OCI-LY3 (cell line): ENCODE measurements at regions not wholly inside any gene's neighbourhood (a gene's known extent, or its start where the extent isn't known, plus 50 kb on each side); places are given as distances from the start of the nearest gene placed in this dataset.

ENCODE experiments used
- EZH2phosphoT487 ChIP-seq: fragments of 200-600 bp; shearing (Covaris generic); IDR thresholded peaks from 2 replicates; pipeline ENCODE4 v1.6.1; 2018; ENCODE audit warnings: antibody characterized with exemption, mixed run types, low read depth
- TF ChIP-seq, protein P1 (sequence below): fragments of 200-600, 300-600 bp; sonication (generic); IDR thresholded peaks from 2 replicates; pipeline ENCODE4 v1.5.1; 2014; ENCODE audit warnings: antibody characterized with exemption, low read length, low read depth

DNA sequence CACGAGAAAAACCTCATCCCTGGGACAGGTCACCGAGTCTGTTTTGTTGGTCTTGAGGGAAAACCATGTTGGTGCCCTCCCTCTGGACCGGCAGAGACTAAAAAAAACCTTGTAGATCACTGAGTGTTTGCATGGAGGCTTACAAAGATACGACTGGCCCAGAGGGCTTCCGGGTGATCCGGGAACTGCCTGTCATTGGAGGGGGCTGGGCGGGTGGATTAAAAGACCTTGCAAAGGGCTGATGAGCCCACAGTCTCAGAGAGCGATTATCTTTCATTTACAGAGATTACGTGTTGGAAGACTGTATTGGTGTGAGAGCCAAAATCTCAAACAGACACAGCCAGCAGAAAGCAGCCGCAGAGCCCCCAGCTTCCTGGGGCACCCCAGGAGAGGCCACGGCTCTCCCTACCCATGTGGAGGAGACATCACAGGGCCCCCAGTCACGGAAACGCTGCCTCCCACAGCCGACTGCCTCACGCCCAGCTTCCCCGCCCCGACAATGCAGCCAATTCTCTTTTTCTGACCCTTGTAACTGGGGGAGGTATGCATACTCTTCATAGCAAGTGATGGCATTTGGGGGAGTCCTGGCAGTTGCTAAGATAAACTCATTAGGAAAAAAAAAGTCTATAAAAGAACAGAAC is 426.4 kb downstream of the CTTN start:
- TF ChIP-seq, protein P1, sequence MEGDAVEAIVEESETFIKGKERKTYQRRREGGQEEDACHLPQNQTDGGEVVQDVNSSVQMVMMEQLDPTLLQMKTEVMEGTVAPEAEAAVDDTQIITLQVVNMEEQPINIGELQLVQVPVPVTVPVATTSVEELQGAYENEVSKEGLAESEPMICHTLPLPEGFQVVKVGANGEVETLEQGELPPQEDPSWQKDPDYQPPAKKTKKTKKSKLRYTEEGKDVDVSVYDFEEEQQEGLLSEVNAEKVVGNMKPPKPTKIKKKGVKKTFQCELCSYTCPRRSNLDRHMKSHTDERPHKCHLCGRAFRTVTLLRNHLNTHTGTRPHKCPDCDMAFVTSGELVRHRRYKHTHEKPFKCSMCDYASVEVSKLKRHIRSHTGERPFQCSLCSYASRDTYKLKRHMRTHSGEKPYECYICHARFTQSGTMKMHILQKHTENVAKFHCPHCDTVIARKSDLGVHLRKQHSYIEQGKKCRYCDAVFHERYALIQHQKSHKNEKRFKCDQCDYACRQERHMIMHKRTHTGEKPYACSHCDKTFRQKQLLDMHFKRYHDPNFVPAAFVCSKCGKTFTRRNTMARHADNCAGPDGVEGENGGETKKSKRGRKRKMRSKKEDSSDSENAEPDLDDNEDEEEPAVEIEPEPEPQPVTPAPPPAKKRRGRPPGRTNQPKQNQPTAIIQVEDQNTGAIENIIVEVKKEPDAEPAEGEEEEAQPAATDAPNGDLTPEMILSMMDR: no peak
- no peak for TF ChIP-seq EZH2phosphoT487
